ENCODE measurements at regions not wholly inside any gene's neighbourhood (a gene's known extent, or its start where the extent isn't known, plus 50 kb on each side); places are given as distances from the start of the nearest gene placed in this dataset.

DNA sequence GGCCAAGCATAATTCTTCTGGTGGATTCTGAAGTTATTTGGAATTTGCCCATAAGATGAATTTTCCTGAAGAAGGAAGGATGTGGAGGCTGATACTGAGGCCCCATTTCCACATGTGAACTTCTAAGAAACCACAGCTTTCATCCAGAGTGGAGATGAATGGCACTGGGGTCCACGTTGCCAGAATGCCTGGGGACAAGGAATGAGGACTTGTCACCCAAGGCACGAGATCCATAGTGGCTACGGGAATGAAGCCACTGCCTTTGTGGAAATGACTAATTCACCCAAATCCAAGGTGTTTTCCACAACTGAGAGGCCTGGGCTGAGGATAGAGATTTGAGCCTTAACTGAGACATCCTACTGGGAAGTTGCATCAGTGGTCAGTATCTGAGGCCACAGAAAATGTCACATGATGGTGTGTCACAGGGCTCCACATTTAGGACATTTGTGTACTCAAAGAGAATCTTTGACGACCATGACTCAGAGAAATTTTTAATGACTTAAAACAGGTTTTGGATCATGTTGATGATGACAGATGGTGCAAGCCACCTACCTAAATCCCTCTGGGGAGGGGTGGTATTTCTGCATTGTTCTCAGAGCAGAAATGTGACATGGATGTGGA, 286.1 kb downstream of the SOX11 start:
- TF ChIP-seq, protein P1, sequence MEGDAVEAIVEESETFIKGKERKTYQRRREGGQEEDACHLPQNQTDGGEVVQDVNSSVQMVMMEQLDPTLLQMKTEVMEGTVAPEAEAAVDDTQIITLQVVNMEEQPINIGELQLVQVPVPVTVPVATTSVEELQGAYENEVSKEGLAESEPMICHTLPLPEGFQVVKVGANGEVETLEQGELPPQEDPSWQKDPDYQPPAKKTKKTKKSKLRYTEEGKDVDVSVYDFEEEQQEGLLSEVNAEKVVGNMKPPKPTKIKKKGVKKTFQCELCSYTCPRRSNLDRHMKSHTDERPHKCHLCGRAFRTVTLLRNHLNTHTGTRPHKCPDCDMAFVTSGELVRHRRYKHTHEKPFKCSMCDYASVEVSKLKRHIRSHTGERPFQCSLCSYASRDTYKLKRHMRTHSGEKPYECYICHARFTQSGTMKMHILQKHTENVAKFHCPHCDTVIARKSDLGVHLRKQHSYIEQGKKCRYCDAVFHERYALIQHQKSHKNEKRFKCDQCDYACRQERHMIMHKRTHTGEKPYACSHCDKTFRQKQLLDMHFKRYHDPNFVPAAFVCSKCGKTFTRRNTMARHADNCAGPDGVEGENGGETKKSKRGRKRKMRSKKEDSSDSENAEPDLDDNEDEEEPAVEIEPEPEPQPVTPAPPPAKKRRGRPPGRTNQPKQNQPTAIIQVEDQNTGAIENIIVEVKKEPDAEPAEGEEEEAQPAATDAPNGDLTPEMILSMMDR (conservative IDR thresholded peaks at IDR 0.05) = no peak
- TF ChIP-seq EZH2 (IDR thresholded peaks at IDR 0.05; ENCODE audit: low read depth) = no peak

Measured in PC-9 (cell line).